M059J (cell line): ENCODE measurements at regions not wholly inside any gene's neighbourhood (a gene's known extent, or its start where the extent isn't known, plus 50 kb on each side); places are given as distances from the start of the nearest gene placed in this dataset.

Experiments used
- DNase-seq: peaks from one replicate; pipeline ENCODE4 v3.0.0-alpha.2; 2012; ENCODE audit warnings: low read depth

GRCh38 chr4:130628531-130628930 is 1532.6 kb downstream of the C4orf33 start:
- no peak for DNase-seq

GRCh38 chr4:130632731-130633604 is 1537.0 kb downstream of the C4orf33 start:
- peak; percentile 0 for DNase-seq

GRCh38 chr4:130636486-130636885 is 1540.5 kb downstream of the C4orf33 start:
- no peak for DNase-seq

- DNase-seq: no peak
Observed at GRCh38 chr4:130640592-130640991, 1544.6 kb downstream of the C4orf33 start.

GRCh38 chr4:130646886-130647285 is 1550.9 kb downstream of the C4orf33 start:
- DNase-seq: no peak

- DNase-seq: no peak
Observed at GRCh38 chr4:130648570-130648969, 1552.6 kb downstream of the C4orf33 start.

- DNase-seq: no peak
Observed at GRCh38 chr4:130653842-130654241, 1557.9 kb downstream of the C4orf33 start.

GRCh38 chr4:130659320-130659719 is 1563.4 kb downstream of the C4orf33 start:
- no peak for DNase-seq

GRCh38 chr4:130668859-130669258 is 1572.9 kb downstream of the C4orf33 start:
- DNase-seq: no peak

- no peak for DNase-seq
Observed at GRCh38 chr4:130675266-130675665, 1579.3 kb downstream of the C4orf33 start.

GRCh38 chr4:130689181-130689580 is 1593.2 kb downstream of the C4orf33 start:
- no peak for DNase-seq

GRCh38 chr4:130698251-130698650 is 1602.3 kb downstream of the C4orf33 start:
- DNase-seq: no peak

- DNase-seq: no peak
Observed at GRCh38 chr4:130699004-130699403, 1603.1 kb downstream of the C4orf33 start.

GRCh38 chr4:130703211-130703935 is 1607.4 kb downstream of the C4orf33 start:
- no peak for DNase-seq

- DNase-seq: no peak
Observed at GRCh38 chr4:130705023-130705422, 1609.1 kb downstream of the C4orf33 start.

- no peak for DNase-seq
Observed at GRCh38 chr4:130712038-130712437, 1616.1 kb downstream of the C4orf33 start.

- no peak for DNase-seq
Observed at GRCh38 chr4:130714006-130714405, 1618.1 kb downstream of the C4orf33 start.

- no peak for DNase-seq
Observed at GRCh38 chr4:130722361-130722760, 1626.4 kb downstream of the C4orf33 start.

GRCh38 chr4:130736436-130737185 is 1640.7 kb downstream of the C4orf33 start:
- no peak for DNase-seq

GRCh38 chr4:130738233-130738632 is 1642.3 kb downstream of the C4orf33 start:
- no peak for DNase-seq

- no peak for DNase-seq
Observed at GRCh38 chr4:130747842-130748241, 1651.9 kb downstream of the C4orf33 start.

GRCh38 chr4:130753926-130754325 is 1658.0 kb downstream of the C4orf33 start:
- no peak for DNase-seq
